PFSK-1 (cell line): ENCODE measurements at regions not wholly inside any gene's neighbourhood (a gene's known extent, or its start where the extent isn't known, plus 50 kb on each side); places are given as distances from the start of the nearest gene placed in this dataset.

Experiments
- FOXP2 ChIP-seq: optimal IDR thresholded peaks from 2 replicates; pipeline ENCODE3; 2011; ENCODE audit warnings: borderline replicate concordance, control low read depth, inconsistent platforms; ENCODE audit not compliant: insufficient read depth; ENCODE audit errors: extremely low read length, extremely low read depth
- POLR2AphosphoS5 ChIP-seq: IDR thresholded peaks from 2 replicates; pipeline ENCODE4 v1.6.1; 2012; ENCODE audit warnings: low read depth, mild to moderate bottlenecking, control low read depth, low read length, moderate library complexity
- REST ChIP-seq, 2 experiments: IDR thresholded peaks; 2 replicates each; pipeline versions ENCODE4 v1.6.1 to v1.8.0; 2011 to 2012; ENCODE audit warnings: low read depth in 2 of 2, low read length in 2 of 2, control low read depth in 1 of 2, inconsistent platforms in 1 of 2, mild to moderate bottlenecking in 1 of 2, moderate library complexity in 1 of 2; ENCODE audit not compliant: insufficient read depth in 1 of 2
- SIN3A ChIP-seq: IDR thresholded peaks from 2 replicates; pipeline ENCODE4 v1.6.1; 2012; ENCODE audit warnings: mild to moderate bottlenecking, low read length, moderate library complexity, borderline replicate concordance; ENCODE audit not compliant: insufficient read depth
- TAF1 ChIP-seq: IDR thresholded peaks from 2 replicates; pipeline ENCODE4 v1.6.1; 2012; ENCODE audit warnings: low read length, control low read depth, borderline replicate concordance; ENCODE audit not compliant: insufficient read depth

GRCh38 chr2:34349527-34349926, 750.4 kb upstream of the FAM98A start:
- TF ChIP-seq FOXP2 (no peak), SIN3A (no peak), REST (IDR thresholded peaks at IDR 0.05; ENCODE audit: insufficient read depth in 1 of 2, low read depth in 2 of 2, low read length in 2 of 2) (no peak), TAF1 (no peak), POLR2AphosphoS5 (no peak)

GRCh38 chr2:34345030-34345429, 745.9 kb upstream of the FAM98A start:
- TF ChIP-seq TAF1 (no peak), REST (IDR thresholded peaks at IDR 0.05; ENCODE audit: insufficient read depth in 1 of 2, low read depth in 2 of 2, low read length in 2 of 2) (no peak), SIN3A (no peak), FOXP2 (no peak), POLR2AphosphoS5 (no peak)

DNA sequence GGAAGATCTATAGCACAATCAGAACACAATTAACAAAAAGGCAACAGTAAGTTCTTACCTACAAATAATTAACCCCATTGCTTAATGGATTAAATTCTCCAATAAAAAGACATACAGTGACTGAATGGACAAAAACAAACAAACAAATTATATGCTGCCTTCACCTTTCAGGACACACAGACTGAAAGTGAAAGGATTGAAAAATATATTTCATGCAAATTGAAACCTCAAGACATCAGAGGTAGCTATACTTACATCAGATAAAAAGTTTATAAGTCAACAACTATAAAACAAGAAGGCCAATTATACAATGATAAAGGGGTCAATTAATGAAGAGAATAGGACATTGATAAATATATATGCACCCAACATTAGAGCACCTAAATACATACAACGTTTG, 741.2 kb upstream of the FAM98A start:
- TF ChIP-seq POLR2AphosphoS5 (no peak), FOXP2 (no peak), SIN3A (no peak), TAF1 (no peak), REST (IDR thresholded peaks at IDR 0.05; ENCODE audit: insufficient read depth in 1 of 2, low read depth in 2 of 2, low read length in 2 of 2) (no peak)

GRCh38 chr2:34337735-34338134, 738.6 kb upstream of the FAM98A start:
- no peak for TF ChIP-seq POLR2AphosphoS5

GRCh38 chr2:34332813-34333212, 733.7 kb upstream of the FAM98A start:
- TF ChIP-seq SIN3A, result no peak
- no peak for TF ChIP-seq POLR2AphosphoS5
- TF ChIP-seq TAF1, result no peak
- TF ChIP-seq FOXP2, result no peak
- TF ChIP-seq REST (IDR thresholded peaks at IDR 0.05; ENCODE audit: insufficient read depth in 1 of 2, low read depth in 2 of 2, low read length in 2 of 2), result no peak
